ENCODE measurements at regions not wholly inside any gene's neighbourhood (a gene's known extent, or its start where the extent isn't known, plus 50 kb on each side); places are given as distances from the start of the nearest gene placed in this dataset.

DNA sequence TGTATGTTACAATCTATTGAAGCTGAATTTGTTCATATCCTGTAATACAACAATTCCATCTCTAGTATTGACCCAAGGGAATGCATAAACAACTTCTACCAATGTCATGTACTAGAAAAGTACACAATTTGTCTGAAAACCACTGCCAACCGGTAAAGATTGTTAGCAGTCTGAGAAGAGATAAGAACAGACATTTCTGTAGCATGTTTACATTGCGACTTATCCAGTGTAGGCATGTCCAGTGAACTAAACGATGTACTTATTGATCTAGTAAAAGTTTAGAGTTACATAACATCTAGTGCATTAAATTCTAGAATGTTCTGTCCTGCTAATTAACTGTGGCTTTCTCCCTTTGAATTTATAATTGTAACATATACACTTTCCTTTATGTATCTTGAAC, 425.9 kb downstream of the SLITRK6 start:
- H3K27ac Mint-ChIP-seq = no peak overlapping the region
- Histone ChIP-seq H3K27me3 (replicated peaks in 1 of 4; ENCODE audit: control extremely low read depth in 1 of 4, control insufficient read depth in 3 of 4, insufficient read depth in 4 of 4, low read length in 3 of 4) (no peaks in the 10 kb centered on the region), H4K20me1 (ENCODE audit: control insufficient read depth, insufficient read depth, low read length, poor library complexity, severe bottlenecking) (no peaks in the 10 kb centered on the region), H2AFZ (ENCODE audit: insufficient read depth, low read depth, low read length, poor library complexity, severe bottlenecking) (no peak overlapping the region), H3K79me2 (ENCODE audit: control insufficient read depth, insufficient read depth, low read length) (no peaks in the 10 kb centered on the region), H3K4me2 (replicated peaks; ENCODE audit: low read depth, low read length, poor library complexity, severe bottlenecking) (no peak overlapping the region), H3K4me3 (ENCODE audit: control extremely low read depth in 1 of 5, extremely low read depth in 1 of 5, insufficient read depth in 1 of 5, low read depth in 2 of 5, low read length in 4 of 5) (no peak overlapping the region), H3K36me3 (replicated peaks in 1 of 2; ENCODE audit: control extremely low read depth in 1 of 2, control insufficient read depth in 1 of 2, extremely low read depth in 1 of 2, insufficient read depth in 2 of 2, low read length in 1 of 2) (no peaks in the 10 kb centered on the region), H3K27ac (ENCODE audit: low read length in 2 of 2) (no peak overlapping the region), H3K9me3 (ENCODE audit: control extremely low read depth in 1 of 3, control insufficient read depth in 2 of 3, insufficient read depth in 1 of 3, low read length in 2 of 3) (no peaks in the 10 kb centered on the region), H3K4me1 (ENCODE audit: control insufficient read depth in 2 of 2, insufficient read depth in 2 of 2, low read length in 2 of 2) (no peaks in the 10 kb centered on the region), H3K9ac (ENCODE audit: low read length) (no peak overlapping the region)
- ChIA-PET POLR2A (no interaction called here), CTCF (no interaction called here)
- no peak overlapping the region for H3K4me3 Mint-ChIP-seq
- DNase-seq (no peak), ATAC-seq (ENCODE audit: low read depth) (no peak)
- intact Hi-C loops (cut with micrococcal nuclease) = no loop called here
- no peaks in the 10 kb centered on the region for H3K27me3 Mint-ChIP-seq
- H3K9me3 Mint-ChIP-seq (ENCODE audit: insufficient read depth) = peaks cover 2% of the 10 kb centered on the region
- no peak for TF ChIP-seq CTCF (IDR thresholded peaks at IDR 0.05)
- TF ChIP-seq EZH2 (IDR thresholded peaks at IDR 0.05; ENCODE audit: borderline replicate concordance, insufficient read depth, low read depth, low read length, poor library complexity, severe bottlenecking) = no peak
- no peaks in the 10 kb centered on the region for H3K4me1 Mint-ChIP-seq
- 60% methylated on average over 1 of the region's 3 CpGs for WGBS (ENCODE audit: insufficient coverage)

GRCh38 chr13:85371254-85371653, 428.0 kb downstream of the SLITRK6 start:
- ChIA-PET CTCF (no interaction called here), POLR2A (no interaction called here)
- Histone ChIP-seq H3K36me3 (replicated peaks in 1 of 2; ENCODE audit: control extremely low read depth in 1 of 2, control insufficient read depth in 1 of 2, extremely low read depth in 1 of 2, insufficient read depth in 2 of 2, low read length in 1 of 2) (no peaks in the 10 kb centered on the region), H3K27ac (ENCODE audit: low read length in 2 of 2) (no peak overlapping the region), H3K9me3 (ENCODE audit: control extremely low read depth in 1 of 3, control insufficient read depth in 2 of 3, insufficient read depth in 1 of 3, low read length in 2 of 3) (no peaks in the 10 kb centered on the region), H3K4me3 (ENCODE audit: control extremely low read depth in 1 of 5, extremely low read depth in 1 of 5, insufficient read depth in 1 of 5, low read depth in 2 of 5, low read length in 4 of 5) (no peak overlapping the region), H3K79me2 (ENCODE audit: control insufficient read depth, insufficient read depth, low read length) (no peaks in the 10 kb centered on the region), H2AFZ (ENCODE audit: insufficient read depth, low read depth, low read length, poor library complexity, severe bottlenecking) (no peak overlapping the region), H3K9ac (ENCODE audit: low read length) (no peak overlapping the region), H3K4me2 (replicated peaks; ENCODE audit: low read depth, low read length, poor library complexity, severe bottlenecking) (no peak overlapping the region), H3K4me1 (ENCODE audit: control insufficient read depth in 2 of 2, insufficient read depth in 2 of 2, low read length in 2 of 2) (no peaks in the 10 kb centered on the region), H3K27me3 (replicated peaks in 1 of 4; ENCODE audit: control extremely low read depth in 1 of 4, control insufficient read depth in 3 of 4, insufficient read depth in 4 of 4, low read length in 3 of 4) (no peaks in the 10 kb centered on the region), H4K20me1 (ENCODE audit: control insufficient read depth, insufficient read depth, low read length, poor library complexity, severe bottlenecking) (no peaks in the 10 kb centered on the region)
- peaks cover 2% of the 10 kb centered on the region for H3K9me3 Mint-ChIP-seq (ENCODE audit: insufficient read depth)
- no peak overlapping the region for H3K4me3 Mint-ChIP-seq
- H3K27me3 Mint-ChIP-seq = no peaks in the 10 kb centered on the region
- no peaks in the 10 kb centered on the region for H3K4me1 Mint-ChIP-seq
- DNase-seq (no peak), ATAC-seq (ENCODE audit: low read depth) (no peak)
- no peak overlapping the region for H3K27ac Mint-ChIP-seq
- intact Hi-C loops (cut with micrococcal nuclease) = no loop called here
- TF ChIP-seq EZH2 (IDR thresholded peaks at IDR 0.05; ENCODE audit: borderline replicate concordance, insufficient read depth, low read depth, low read length, poor library complexity, severe bottlenecking) = no peak
- TF ChIP-seq CTCF (IDR thresholded peaks at IDR 0.05) = no peak

All from B cell (primary cell).